ENCODE measurements at regions not wholly inside any gene's neighbourhood (a gene's known extent, or its start where the extent isn't known, plus 50 kb on each side); places are given as distances from the start of the nearest gene placed in this dataset.
"Not testable (repeated sequence)": the region's sequence is repeated elsewhere in the genome, so short reads cannot be mapped to it uniquely, and the experiment has no call there.

DNA sequence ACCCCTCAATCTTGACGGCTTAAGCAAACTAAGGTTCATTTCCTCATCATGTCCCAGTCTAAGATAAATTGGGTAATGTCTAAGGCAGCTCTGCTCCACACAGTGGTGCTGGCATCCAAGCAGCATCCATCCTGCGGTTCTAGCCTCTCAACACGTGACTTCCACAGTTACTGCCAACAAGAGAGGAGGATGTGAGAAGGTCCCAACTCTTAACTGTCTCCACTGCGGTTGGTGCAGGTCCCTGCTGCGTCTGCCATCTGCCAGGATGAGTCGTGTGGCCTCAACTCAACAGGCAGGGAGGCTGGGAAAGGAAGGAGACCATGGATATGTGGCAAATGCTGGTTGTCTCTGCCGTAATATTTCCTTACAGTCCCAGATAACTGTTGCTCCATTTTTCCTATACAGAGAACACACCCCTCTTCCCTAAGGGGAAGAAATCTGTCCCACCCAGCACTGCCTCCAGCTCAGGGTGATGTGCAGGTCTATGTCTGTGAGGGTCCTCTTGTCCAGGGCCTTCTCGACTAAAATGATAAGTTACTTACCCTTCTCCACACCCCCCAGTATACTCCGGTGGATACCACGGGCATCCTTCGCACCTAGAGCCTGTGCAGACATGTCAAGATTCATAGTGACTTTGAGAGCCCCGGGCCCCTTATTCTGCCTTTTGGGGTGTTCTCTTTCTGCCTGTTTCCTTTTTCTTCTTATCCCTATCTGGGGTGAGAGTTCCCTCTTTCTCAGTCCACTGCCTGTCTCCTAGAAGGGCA, 64.7 kb downstream of the KCNJ18 start:
- no peak for DNase-seq (ENCODE audit: extremely low spot score)
- H3K36me3 ChIP-seq (ENCODE audit: insufficient read depth): no peaks in the 10 kb centered on the region

DNA sequence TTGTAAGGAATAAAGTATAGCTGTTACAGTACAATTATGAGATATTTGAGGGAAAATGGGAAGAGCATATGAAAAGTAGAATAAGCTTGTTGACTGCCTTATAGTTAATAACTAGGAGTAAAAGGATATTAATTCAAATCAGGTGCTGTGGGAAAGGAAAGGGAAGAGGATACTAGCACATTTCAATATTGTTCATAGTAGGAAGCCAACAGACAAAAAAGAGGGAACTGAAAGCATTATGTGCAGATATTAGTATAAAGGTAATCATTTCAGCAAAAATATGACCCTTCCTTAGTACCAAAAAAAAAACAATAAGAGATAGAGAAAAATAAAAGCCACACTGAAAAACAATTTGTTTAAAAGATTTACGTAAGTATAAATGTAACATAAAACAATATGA, 67.3 kb downstream of the KCNJ18 start:
- WGBS: 93% methylated on average over 1 of the region's 1 CpG
- not testable (repeated sequence) for H3K27ac ChIP-seq (ENCODE audit: low read depth); H3K4me3 ChIP-seq (ENCODE audit: low read depth, low read length); H3K36me3 ChIP-seq (ENCODE audit: insufficient read depth); DNase-seq (ENCODE audit: extremely low spot score); H3K4me1 ChIP-seq (ENCODE audit: insufficient read depth)

More for the DNA sequence above, 64.7 kb downstream of the KCNJ18 start:
- Histone ChIP-seq H3K4me1 (ENCODE audit: insufficient read depth) (no peaks in the 10 kb centered on the region), H3K27ac (ENCODE audit: low read depth) (no peak overlapping the region), H3K4me3 (ENCODE audit: low read depth, low read length) (no peak overlapping the region)
- 80% methylated on average over 12 of the region's 12 CpGs for WGBS

DNA sequence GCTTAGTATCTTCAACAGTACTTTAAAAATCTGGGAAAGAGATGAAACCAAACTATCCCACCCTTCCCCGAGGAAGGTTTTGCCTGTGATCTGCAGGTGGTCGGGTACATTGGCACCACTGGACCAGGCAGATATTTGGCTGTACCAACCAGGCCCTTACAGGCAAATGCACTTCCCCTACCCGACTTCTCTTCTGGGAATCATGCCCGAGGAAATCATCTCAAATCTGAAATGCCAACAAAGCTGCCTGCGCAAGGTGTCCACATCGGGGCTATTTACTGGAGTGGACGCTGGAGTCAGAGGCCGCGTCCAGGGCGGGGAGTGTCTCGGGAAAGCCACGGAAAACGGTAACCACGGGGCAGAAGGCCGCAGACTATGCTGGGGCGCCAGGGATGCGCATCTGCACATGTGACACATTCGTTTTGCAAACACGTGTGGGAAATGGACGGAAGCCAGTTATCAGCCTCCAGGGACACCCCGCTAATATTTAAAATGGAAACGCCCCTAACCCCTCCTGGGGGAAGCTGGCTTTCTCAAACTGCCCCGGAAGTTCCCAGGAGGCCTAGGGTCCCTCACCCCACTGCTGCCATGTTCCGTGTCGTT, 71.5 kb downstream of the KCNJ18 start:
- not testable (repeated sequence) for H3K36me3 ChIP-seq (ENCODE audit: insufficient read depth); H3K4me3 ChIP-seq (ENCODE audit: low read depth, low read length); H3K4me1 ChIP-seq (ENCODE audit: insufficient read depth); DNase-seq (ENCODE audit: extremely low spot score); H3K27ac ChIP-seq (ENCODE audit: low read depth)
- 78% methylated on average over 25 of the region's 25 CpGs for WGBS

DNA sequence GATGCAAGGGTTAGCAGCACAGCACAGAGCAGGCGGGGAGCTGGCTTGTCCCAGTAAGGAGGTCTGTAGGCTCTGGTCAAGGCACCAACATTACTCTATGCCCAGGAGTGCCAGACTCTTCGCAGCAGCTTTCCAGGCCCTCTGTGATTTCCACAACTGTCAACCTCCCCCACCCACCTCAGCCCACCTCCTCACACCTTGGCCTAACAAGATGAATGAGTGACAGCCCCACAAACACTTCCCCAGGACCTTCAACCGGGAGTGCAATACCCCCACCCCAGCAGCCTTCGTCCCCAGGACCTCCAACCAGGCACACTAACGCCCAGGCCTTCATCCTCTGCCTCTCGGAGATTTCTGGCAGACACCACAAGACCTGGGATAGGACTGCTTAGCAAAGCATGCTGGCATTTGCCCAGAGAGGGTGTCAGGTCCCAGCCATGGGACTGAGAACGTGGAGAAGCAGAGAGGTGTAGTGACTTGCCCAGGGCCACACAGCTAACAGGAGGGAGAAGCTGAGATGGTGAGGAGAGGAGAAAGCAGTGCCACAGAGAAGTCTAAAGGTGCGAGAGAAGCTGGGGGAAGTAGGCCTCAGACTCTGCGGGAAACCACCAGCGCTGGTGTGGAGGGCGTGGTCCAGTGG, 73.4 kb downstream of the KCNJ18 start:
- H3K4me3 ChIP-seq (ENCODE audit: low read depth, low read length); H3K27ac ChIP-seq (ENCODE audit: low read depth); H3K4me1 ChIP-seq (ENCODE audit: insufficient read depth); DNase-seq (ENCODE audit: extremely low spot score); H3K36me3 ChIP-seq (ENCODE audit: insufficient read depth): not testable (repeated sequence)
- WGBS: 69% methylated on average over 11 of the region's 11 CpGs

DNA sequence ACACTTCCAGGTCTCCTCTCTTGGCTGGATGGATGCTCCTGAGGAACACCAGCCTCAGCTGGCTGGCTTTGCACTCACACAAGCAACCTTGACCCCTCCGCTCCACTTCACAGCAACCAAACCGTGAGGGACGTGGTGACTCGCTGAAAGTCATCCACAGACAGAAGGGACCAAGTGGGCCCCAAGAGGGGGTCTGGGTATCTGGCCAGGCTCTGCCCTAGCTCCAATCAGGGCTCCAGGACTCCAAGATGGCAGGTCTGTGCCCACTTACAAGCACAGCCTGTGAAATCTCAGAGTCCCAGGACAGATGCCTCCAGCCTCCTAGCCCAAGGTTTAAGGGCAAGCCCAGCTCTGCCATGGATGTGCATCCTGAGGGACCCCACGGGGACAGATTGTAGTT, 74.2 kb downstream of the KCNJ18 start:
- not testable (repeated sequence) for DNase-seq (ENCODE audit: extremely low spot score); H3K36me3 ChIP-seq (ENCODE audit: insufficient read depth); H3K27ac ChIP-seq (ENCODE audit: low read depth); H3K4me1 ChIP-seq (ENCODE audit: insufficient read depth); H3K4me3 ChIP-seq (ENCODE audit: low read depth, low read length)
- 79% methylated on average over 5 of the region's 5 CpGs for WGBS

DNA sequence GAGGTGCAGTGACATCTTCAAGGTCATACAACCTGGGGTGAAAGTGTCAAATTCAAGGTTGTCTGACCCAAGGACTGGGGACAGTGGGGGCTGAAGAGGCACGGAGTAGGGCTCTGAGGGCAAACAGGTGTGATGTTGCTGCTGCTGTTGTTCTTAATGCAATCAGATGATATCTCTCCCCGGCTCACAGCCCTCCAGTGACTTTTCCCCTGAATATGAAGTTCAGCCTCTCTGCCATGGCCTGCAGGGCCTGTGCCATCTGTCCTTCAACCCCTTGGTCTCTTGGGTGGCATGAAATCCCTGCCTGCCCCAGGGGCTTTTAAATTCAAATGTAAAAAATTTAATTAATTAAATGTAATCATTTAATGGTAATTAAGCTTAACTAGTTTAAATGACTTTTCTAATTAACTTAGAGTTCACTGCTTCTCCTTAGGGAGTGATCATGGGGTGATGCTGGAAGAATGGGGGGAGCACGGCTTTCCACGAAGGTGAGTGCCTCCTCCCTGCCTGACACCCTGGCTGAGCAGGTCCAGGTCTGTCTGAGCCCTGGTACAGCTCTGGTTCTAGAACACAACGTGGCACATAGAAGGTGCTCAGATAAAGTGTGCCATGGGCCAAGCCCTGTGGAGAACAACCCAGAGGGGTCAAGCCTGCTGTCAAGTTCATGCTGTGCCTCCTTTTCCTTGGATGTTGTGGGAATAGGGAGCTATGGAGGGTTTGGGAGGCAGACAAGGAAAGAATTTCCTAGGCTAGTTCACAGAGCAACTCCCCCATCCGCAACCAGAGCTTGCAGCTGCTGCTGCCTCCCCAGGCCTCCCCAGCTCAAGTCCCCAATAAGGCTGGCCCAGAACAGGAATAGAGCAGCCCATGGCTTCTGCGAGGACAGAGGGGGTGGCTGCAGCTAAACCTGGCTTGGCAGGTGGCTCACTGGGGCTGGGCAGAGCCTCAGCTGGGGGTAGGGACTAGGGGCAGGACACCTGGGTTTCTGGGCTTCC, 75.1 kb downstream of the KCNJ18 start:
- H3K27ac ChIP-seq (ENCODE audit: low read depth); H3K36me3 ChIP-seq (ENCODE audit: insufficient read depth); H3K4me3 ChIP-seq (ENCODE audit: low read depth, low read length); H3K4me1 ChIP-seq (ENCODE audit: insufficient read depth); DNase-seq (ENCODE audit: extremely low spot score): not testable (repeated sequence)
- WGBS: 67% methylated on average over 7 of the region's 7 CpGs

DNA sequence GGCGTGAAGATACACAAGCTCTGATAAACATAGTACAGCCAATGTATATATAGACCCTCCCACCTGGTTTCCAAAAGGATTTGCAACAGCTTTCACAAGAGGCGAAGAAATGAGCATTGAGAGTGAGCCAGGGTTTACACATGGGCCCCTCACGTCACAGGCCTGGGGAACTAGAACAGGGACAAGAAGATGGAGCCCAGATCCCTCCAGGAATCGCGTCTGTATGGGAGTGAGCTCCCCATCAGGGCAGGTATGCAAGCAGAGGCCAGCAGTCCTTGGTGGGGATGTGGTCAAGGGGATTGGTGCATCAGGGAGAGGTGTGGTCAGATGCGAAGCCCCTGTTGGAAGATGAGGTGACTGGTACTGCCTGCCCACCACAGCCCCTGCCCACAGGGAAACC, 75.9 kb downstream of the KCNJ18 start:
- not testable (repeated sequence) for H3K36me3 ChIP-seq (ENCODE audit: insufficient read depth); H3K4me3 ChIP-seq (ENCODE audit: low read depth, low read length); H3K4me1 ChIP-seq (ENCODE audit: insufficient read depth); H3K27ac ChIP-seq (ENCODE audit: low read depth); DNase-seq (ENCODE audit: extremely low spot score)
- WGBS: 63% methylated on average over 6 of the region's 6 CpGs

DNA sequence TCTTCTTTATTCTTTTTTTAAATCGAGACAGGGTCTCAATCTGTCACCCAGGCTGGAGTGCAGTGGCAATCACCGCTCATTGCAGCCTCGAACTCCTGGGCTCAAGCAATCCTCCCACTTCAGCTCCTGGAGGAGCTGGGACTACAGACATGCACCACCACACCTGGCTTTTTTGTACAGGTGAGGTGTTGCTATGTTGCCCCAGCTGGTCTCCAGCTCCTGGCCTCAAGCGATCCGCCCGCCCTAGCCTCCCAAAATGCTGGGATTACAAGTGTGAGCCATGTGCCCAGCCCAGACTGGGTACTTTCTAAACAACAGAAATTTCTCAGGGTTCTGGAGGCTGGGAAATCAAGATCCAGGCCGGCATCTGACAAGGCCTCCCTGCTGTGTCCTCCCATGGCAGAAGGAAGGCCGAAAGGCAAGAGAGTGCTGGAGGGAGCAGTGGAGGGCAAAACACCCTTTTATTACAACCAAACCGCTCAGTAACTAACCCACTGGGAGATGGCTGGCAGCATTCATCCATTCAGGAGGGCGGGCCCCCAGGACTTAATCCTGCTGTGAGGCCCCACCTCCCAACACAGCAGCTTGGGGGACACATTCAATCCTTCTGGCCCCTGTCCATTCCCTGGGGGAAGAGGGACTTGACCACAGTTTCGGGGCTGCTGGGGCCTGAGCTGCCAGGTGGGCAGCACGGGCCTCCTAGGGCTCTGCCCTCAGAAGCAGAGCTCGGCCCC, 76.6 kb downstream of the KCNJ18 start:
- 76% methylated on average over 13 of the region's 13 CpGs for WGBS

DNA sequence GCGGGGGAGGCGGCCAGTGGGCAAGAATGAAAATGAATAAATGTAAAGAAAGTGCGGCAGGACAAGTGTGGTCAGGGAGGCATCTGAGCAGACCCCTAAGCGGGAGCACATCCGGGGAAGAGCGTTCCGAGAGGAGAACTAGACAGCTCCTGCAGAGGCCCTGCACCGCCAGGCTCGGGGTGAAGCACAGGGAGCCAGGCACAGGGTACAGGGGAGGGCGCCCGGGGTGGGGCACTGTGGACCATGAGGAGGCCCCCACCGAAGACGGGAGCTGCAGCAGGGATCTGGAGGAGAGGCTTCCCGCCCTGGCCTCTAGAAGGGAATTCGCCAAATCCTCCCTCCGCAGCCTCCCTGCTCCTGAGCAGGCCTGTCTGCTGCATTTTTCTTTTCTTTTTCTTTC, 77.5 kb downstream of the KCNJ18 start:
- not testable (repeated sequence) for H3K27ac ChIP-seq (ENCODE audit: low read depth); H3K36me3 ChIP-seq (ENCODE audit: insufficient read depth); DNase-seq (ENCODE audit: extremely low spot score); H3K4me1 ChIP-seq (ENCODE audit: insufficient read depth); H3K4me3 ChIP-seq (ENCODE audit: low read depth, low read length)
- 91% methylated on average over 16 of the region's 16 CpGs for WGBS

More for the DNA sequence above, 76.6 kb downstream of the KCNJ18 start:
- H3K4me1 ChIP-seq (ENCODE audit: insufficient read depth); DNase-seq (ENCODE audit: extremely low spot score); H3K36me3 ChIP-seq (ENCODE audit: insufficient read depth); H3K4me3 ChIP-seq (ENCODE audit: low read depth, low read length); H3K27ac ChIP-seq (ENCODE audit: low read depth): not testable (repeated sequence)

DNA sequence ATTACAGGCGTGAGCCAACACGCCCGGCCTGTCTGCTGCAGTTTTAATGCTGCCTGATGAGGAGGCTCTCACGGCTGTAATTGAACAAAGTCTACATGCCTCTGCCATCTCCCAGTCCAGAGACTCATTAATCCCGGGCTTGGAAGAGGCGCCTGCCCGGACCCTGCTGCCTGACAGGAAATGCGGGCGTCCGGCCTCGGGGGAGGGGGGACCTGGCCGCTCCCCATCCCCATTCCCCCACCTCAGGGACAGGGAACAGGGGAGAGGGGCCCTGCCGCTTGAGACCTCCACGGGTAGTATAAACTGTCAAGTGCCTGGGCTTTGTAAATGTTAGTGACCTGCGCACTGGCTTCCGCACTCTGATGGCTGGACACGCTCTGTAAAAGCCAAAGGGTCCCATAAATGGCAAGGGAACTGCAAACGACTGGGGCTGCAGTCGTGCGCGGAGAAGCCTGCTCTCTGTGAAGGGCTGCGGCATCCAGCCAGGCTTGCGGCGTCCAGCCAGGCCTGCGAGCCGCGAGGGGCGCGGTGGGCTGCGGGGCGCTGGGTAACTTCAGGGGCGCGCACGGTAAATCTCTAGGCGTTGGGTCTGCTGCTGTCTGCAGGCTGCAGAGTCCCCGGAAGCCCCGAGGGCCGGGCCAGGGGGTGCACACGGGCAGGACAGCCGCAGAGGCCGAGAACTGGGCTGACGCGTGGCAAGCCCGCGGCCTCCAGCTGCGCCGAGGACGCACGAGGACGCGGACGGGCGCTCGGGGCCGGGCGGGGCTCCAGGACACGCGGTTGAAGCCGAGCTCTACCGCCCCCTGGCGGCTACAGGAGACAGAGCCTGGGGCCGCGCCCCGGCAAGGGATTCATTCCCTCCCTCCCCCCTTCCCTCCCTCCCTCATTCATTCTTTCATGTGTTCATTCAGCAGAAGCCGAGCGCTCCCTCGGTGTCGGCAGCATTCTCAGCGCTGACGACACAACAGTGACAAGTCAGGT, 78.4 kb downstream of the KCNJ18 start:
- H3K4me1 ChIP-seq (ENCODE audit: insufficient read depth); H3K36me3 ChIP-seq (ENCODE audit: insufficient read depth); H3K27ac ChIP-seq (ENCODE audit: low read depth); H3K4me3 ChIP-seq (ENCODE audit: low read depth, low read length); DNase-seq (ENCODE audit: extremely low spot score): not testable (repeated sequence)
- 39% methylated on average over 36 of the region's 70 CpGs for WGBS

DNA sequence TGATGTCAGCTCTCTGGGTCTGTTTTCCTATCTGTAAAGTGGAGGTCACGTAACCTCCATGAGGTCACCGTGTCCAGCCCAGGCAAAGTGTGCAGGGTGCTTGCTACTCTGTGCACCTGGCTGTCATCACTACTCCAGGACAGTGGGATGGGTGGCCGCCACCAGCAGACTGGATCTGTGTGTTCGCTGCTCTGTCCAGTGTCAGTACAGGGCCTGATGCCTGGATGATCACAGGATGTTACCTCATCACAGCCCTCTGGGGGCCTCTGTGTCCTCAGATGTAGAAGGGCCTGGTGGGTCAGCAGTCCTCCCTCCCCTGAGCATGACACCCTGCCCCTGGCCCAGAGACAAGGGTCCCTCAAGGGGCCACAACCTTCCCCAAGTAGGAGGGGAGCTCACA, 80.0 kb downstream of the KCNJ18 start:
- Histone ChIP-seq H3K36me3 (ENCODE audit: insufficient read depth) (no peaks in the 10 kb centered on the region), H3K4me1 (ENCODE audit: insufficient read depth) (no peaks in the 10 kb centered on the region), H3K4me3 (ENCODE audit: low read depth, low read length) (no peak overlapping the region), H3K27ac (ENCODE audit: low read depth) (no peak overlapping the region)
- no peak for DNase-seq (ENCODE audit: extremely low spot score)
- 66% methylated on average over 4 of the region's 4 CpGs for WGBS
